ENCODE measurements at regions not wholly inside any gene's neighbourhood (a gene's known extent, or its start where the extent isn't known, plus 50 kb on each side); places are given as distances from the start of the nearest gene placed in this dataset.
A peak's percentile ranks its signal among the peaks of the same experiment; 100 is the strongest.
"Not testable (repeated sequence)": the region's sequence is repeated elsewhere in the genome, so short reads cannot be mapped to it uniquely, and the experiment has no call there.

GRCh38 chr12:124481257-124481750 lies 86.1 kb downstream of the NCOR2 start:
- intact Hi-C loops (cut with DNase I) = no loop called here
- ATAC-seq (ENCODE audit: poor library complexity) = peak; percentile 24
- peak; percentile 43 for DNase-seq

GRCh38 chr12:124480469-124481256 lies 86.7 kb downstream of the NCOR2 start:
- peak; percentile 65 for DNase-seq
- intact Hi-C loops (cut with DNase I) = no loop called here
- peak; percentile 4 for ATAC-seq (ENCODE audit: poor library complexity)

GRCh38 chr12:124479680-124480468 lies 87.5 kb downstream of the NCOR2 start:
- intact Hi-C loops (cut with DNase I) = no loop called here
- peak; percentile 59 for DNase-seq

GRCh38 chr12:124478985-124479645 lies 88.3 kb downstream of the NCOR2 start:
- intact Hi-C loops (cut with DNase I) = no loop called here
- DNase-seq = peak; percentile 11

More at GRCh38 chr12:124479680-124480468, 87.5 kb downstream of the NCOR2 start:
- peak; percentile 67 for ATAC-seq (ENCODE audit: poor library complexity)

GRCh38 chr12:124478416-124478815 lies 89.0 kb downstream of the NCOR2 start:
- ATAC-seq (ENCODE audit: poor library complexity) = no peak
- intact Hi-C loops (cut with DNase I) = no loop called here
- DNase-seq = no peak

More at GRCh38 chr12:124478985-124479645, 88.3 kb downstream of the NCOR2 start:
- ATAC-seq (ENCODE audit: poor library complexity) = no peak

GRCh38 chr12:124477107-124477915 lies 90.1 kb downstream of the NCOR2 start:
- ATAC-seq (ENCODE audit: poor library complexity) (no peak), DNase-seq (peak; percentile 20)
- intact Hi-C loops (cut with DNase I) = no loop called here

GRCh38 chr12:124476011-124476400 lies 91.4 kb downstream of the NCOR2 start:
- ATAC-seq (ENCODE audit: poor library complexity) (no peak), DNase-seq (peak; percentile 39)
- intact Hi-C loops (cut with DNase I) = no loop called here

- peak; percentile 73 for ATAC-seq (ENCODE audit: poor library complexity)
- intact Hi-C loops (cut with DNase I) = no loop called here
- DNase-seq = peak; percentile 44
These were observed 92.0 kb downstream of the NCOR2 start for GRCh38 chr12:124475295-124476010.

GRCh38 chr12:124474709-124475108 lies 92.7 kb downstream of the NCOR2 start:
- DNase-seq (peak; percentile 84), ATAC-seq (ENCODE audit: poor library complexity) (peak; percentile 96)
- intact Hi-C loops (cut with DNase I) = no loop called here

GRCh38 chr12:124472690-124473279 lies 94.6 kb downstream of the NCOR2 start:
- intact Hi-C loops (cut with DNase I) = no loop called here
- no peak for ATAC-seq (ENCODE audit: poor library complexity)
- peak; percentile 25 for DNase-seq

- ATAC-seq (ENCODE audit: poor library complexity) (no peak), DNase-seq (no peak)
- intact Hi-C loops (cut with DNase I) = no loop called here
These were observed 95.6 kb downstream of the NCOR2 start for GRCh38 chr12:124471828-124472227.

- ATAC-seq (ENCODE audit: poor library complexity) = no peak
- intact Hi-C loops (cut with DNase I) = no loop called here
- peak; percentile 29 for DNase-seq
These were observed 96.6 kb downstream of the NCOR2 start for GRCh38 chr12:124470806-124471205.

GRCh38 chr12:124470139-124470538 lies 97.3 kb downstream of the NCOR2 start:
- intact Hi-C loops (cut with DNase I) = no loop called here
- DNase-seq = no peak
- no peak for ATAC-seq (ENCODE audit: poor library complexity)

GRCh38 chr12:124469193-124469888 lies 98.1 kb downstream of the NCOR2 start:
- intact Hi-C loops (cut with DNase I) = no loop called here
- DNase-seq (peak; percentile 33), ATAC-seq (ENCODE audit: poor library complexity) (no peak)

- ATAC-seq (ENCODE audit: poor library complexity); intact Hi-C loops (cut with DNase I); DNase-seq: not testable (repeated sequence)
These were observed 99.9 kb downstream of the NCOR2 start for GRCh38 chr12:124467549-124467948.

- ATAC-seq (ENCODE audit: poor library complexity) (peak; percentile 75), DNase-seq (peak; percentile 81)
- intact Hi-C loops (cut with DNase I) = no loop called here
These were observed 100.9 kb downstream of the NCOR2 start for GRCh38 chr12:124466216-124467128.
